HEK293 (cell line): ENCODE measurements at regions not wholly inside any gene's neighbourhood (a gene's known extent, or its start where the extent isn't known, plus 50 kb on each side); places are given as distances from the start of the nearest gene placed in this dataset.

Experiments
- CTCF ChIA-PET: fragments of 350-600 bp; formaldehyde crosslinking; extraction: SDS; loops from one replicate; lab custom pipeline; 2021; ENCODE audit warnings: antibody characterized with exemption; lab: Yijun Ruan, JAX
- POLR2A ChIA-PET: fragments of 300-600 bp; formaldehyde crosslinking; extraction: SDS; loops from one replicate; lab custom pipeline; 2020; ENCODE audit warnings: antibody characterized with exemption, inconsistent platforms; lab: Yijun Ruan, JAX
- H3K27ac ChIP-seq: fragments of 200-500 bp; sonication (Bioruptor generic); 2 replicates; pipeline ENCODE4 v1.5.1; 2014; ENCODE audit warnings: low read depth, low read length, control low read depth, inconsistent platforms; ENCODE audit errors: extremely low read depth
- H3K36me3 ChIP-seq, 2 experiments: fragments of 200-500 bp in 1 of 2; sonication (Bioruptor generic) in 1 of 2; 1 replicate in 1 of 2; 2 replicates in 1 of 2; pipeline ENCODE4 v1.5.1; 2014 to 2017; ENCODE audit warnings: inconsistent platforms in 2 of 2, low read length in 2 of 2; ENCODE audit not compliant: control insufficient read depth in 2 of 2, insufficient read depth in 1 of 2
- H3K4me1 ChIP-seq: fragments of 200-500 bp; sonication (Bioruptor generic); 2 replicates; pipeline ENCODE4 v1.5.1; 2014; ENCODE audit warnings: mild to moderate bottlenecking, low read length, inconsistent platforms; ENCODE audit not compliant: control insufficient read depth, insufficient read depth
- H3K4me3 ChIP-seq: 2 replicates; pipeline ENCODE4 v1.5.1; 2011; ENCODE audit warnings: low read depth, mild to moderate bottlenecking, control low read depth, low read length, moderate library complexity
- H3K9me3 ChIP-seq: fragments of 200-500 bp; sonication (Bioruptor generic); 2 replicates; pipeline ENCODE4 v1.5.1; 2014; ENCODE audit warnings: low read depth, low read length, inconsistent platforms; ENCODE audit not compliant: control insufficient read depth, insufficient read depth
- BCL6B ChIP-seq: fragments of 450-650 bp; formaldehyde crosslinking; IDR thresholded peaks from 2 replicates; pipeline ENCODE4 v1.5.1; 2017; ENCODE audit warnings: missing biosample characterization, missing genetic modification characterization
- GLI4 ChIP-seq: fragments of 450-650 bp; formaldehyde crosslinking; IDR thresholded peaks from 2 replicates; pipeline ENCODE4 v1.5.1; 2016; ENCODE audit warnings: missing biosample characterization, missing genetic modification characterization
- HOXC10 ChIP-seq: sonication (generic); formaldehyde crosslinking; IDR thresholded peaks from 2 replicates; pipeline ENCODE4 v1.8.1; 2023; ENCODE audit warnings: mild to moderate bottlenecking, missing genetic modification reagents
- ZFP41 ChIP-seq: fragments of 450-650 bp; formaldehyde crosslinking; IDR thresholded peaks from 2 replicates; pipeline ENCODE4 v1.5.1; 2016; ENCODE audit warnings: missing biosample characterization, missing genetic modification characterization, borderline replicate concordance
- ZNF132 ChIP-seq: fragments of 450-650 bp; formaldehyde crosslinking; IDR thresholded peaks from 2 replicates; pipeline ENCODE4 v1.5.1; 2017; ENCODE audit warnings: missing biosample characterization, missing genetic modification characterization, borderline replicate concordance
- ZNF155 ChIP-seq: fragments of 450-650 bp; formaldehyde crosslinking; IDR thresholded peaks from 2 replicates; pipeline ENCODE4 v1.5.1; 2016; ENCODE audit warnings: missing biosample characterization, missing genetic modification characterization
- ZNF157 ChIP-seq: fragments of 450-650 bp; formaldehyde crosslinking; IDR thresholded peaks from 2 replicates; pipeline ENCODE4 v1.5.1; 2016; ENCODE audit warnings: missing biosample characterization, missing genetic modification characterization
- ZNF169 ChIP-seq: fragments of 450-650 bp; formaldehyde crosslinking; IDR thresholded peaks from 2 replicates; pipeline ENCODE4 v1.5.1; 2016; ENCODE audit warnings: missing biosample characterization, missing genetic modification characterization
- ZNF274 ChIP-seq, 2 experiments: fragments of 200-500 bp in 1 of 2; fragments of 450-650 bp in 1 of 2; sonication (Bioruptor generic) in 1 of 2; formaldehyde crosslinking in 1 of 2; IDR thresholded peaks; 2 replicates each; pipeline versions ENCODE4 v1.5.1 to v1.6.1; 2014 to 2016; ENCODE audit warnings: borderline replicate concordance in 1 of 2, inconsistent platforms in 1 of 2, low read length in 1 of 2, missing biosample characterization in 1 of 2, missing genetic modification characterization in 1 of 2
- ZNF311 ChIP-seq: fragments of 450-650 bp; formaldehyde crosslinking; IDR thresholded peaks from 2 replicates; pipeline ENCODE4 v1.5.1; 2017; ENCODE audit warnings: missing biosample characterization, missing genetic modification characterization, borderline replicate concordance
- ZNF324 ChIP-seq: fragments of 450-650 bp; formaldehyde crosslinking; IDR thresholded peaks from 2 replicates; pipeline ENCODE4 v1.5.1; 2016; ENCODE audit warnings: missing biosample characterization, missing genetic modification characterization
- ZNF37A ChIP-seq: fragments of 450-650 bp; IDR thresholded peaks from 2 replicates; pipeline ENCODE4 v1.5.1; 2018; ENCODE audit warnings: missing biosample characterization, missing genetic modification characterization
- ZNF416 ChIP-seq: fragments of 450-650 bp; formaldehyde crosslinking; IDR thresholded peaks from 2 replicates; pipeline ENCODE4 v1.5.1; 2016; ENCODE audit warnings: missing biosample characterization, missing genetic modification characterization
- ZNF48 ChIP-seq: fragments of 450-650 bp; formaldehyde crosslinking; IDR thresholded peaks from 2 replicates; pipeline ENCODE4 v1.5.1; 2016; ENCODE audit warnings: missing biosample characterization, missing genetic modification characterization
- ZNF501 ChIP-seq: fragments of 450-650 bp; formaldehyde crosslinking; IDR thresholded peaks from 2 replicates; pipeline ENCODE4 v1.5.1; 2016; ENCODE audit warnings: missing biosample characterization, missing genetic modification characterization
- ZNF558 ChIP-seq: fragments of 450-650 bp; formaldehyde crosslinking; IDR thresholded peaks from 2 replicates; pipeline ENCODE4 v1.5.1; 2016; ENCODE audit warnings: missing biosample characterization, missing genetic modification characterization
- ZNF560 ChIP-seq: fragments of 450-650 bp; formaldehyde crosslinking; IDR thresholded peaks from 2 replicates; pipeline ENCODE4 v1.5.1; 2017; ENCODE audit warnings: missing biosample characterization, missing genetic modification characterization, borderline replicate concordance
- ZNF610 ChIP-seq: fragments of 450-650 bp; formaldehyde crosslinking; IDR thresholded peaks from 2 replicates; pipeline ENCODE4 v1.5.1; 2016; ENCODE audit warnings: missing biosample characterization, missing genetic modification characterization, borderline replicate concordance
- ZNF623 ChIP-seq: fragments of 450-650 bp; formaldehyde crosslinking; IDR thresholded peaks from 2 replicates; pipeline ENCODE4 v1.5.1; 2016; ENCODE audit warnings: missing biosample characterization, missing genetic modification characterization
- ZNF677 ChIP-seq: fragments of 450-650 bp; IDR thresholded peaks from 2 replicates; pipeline ENCODE4 v1.5.0; 2018; ENCODE audit warnings: missing biosample characterization, mild to moderate bottlenecking, missing genetic modification characterization, moderate library complexity
- ZNF785 ChIP-seq: fragments of 450-650 bp; formaldehyde crosslinking; IDR thresholded peaks from 2 replicates; pipeline ENCODE4 v1.5.1; 2016; ENCODE audit warnings: missing biosample characterization, missing genetic modification characterization
- TF ChIP-seq, protein P1 (sequence below): fragments of 450-650 bp; formaldehyde crosslinking; IDR thresholded peaks from 2 replicates; pipeline ENCODE4; 2016; ENCODE audit warnings: missing biosample characterization, missing genetic modification characterization
- TF ChIP-seq, protein P2 (sequence below): fragments of 450-650 bp; formaldehyde crosslinking; IDR thresholded peaks from 2 replicates; pipeline ENCODE4 v1.5.1; 2016; ENCODE audit warnings: missing biosample characterization, missing genetic modification characterization
- TF ChIP-seq, protein P3 (sequence below): fragments of 450-650 bp; formaldehyde crosslinking; optimal IDR thresholded peaks from 2 replicates; pipeline ENCODE3; 2016; ENCODE audit warnings: missing biosample characterization, mild to moderate bottlenecking, missing genetic modification characterization
- TF ChIP-seq, protein P4 (sequence below): fragments of 450-650 bp; formaldehyde crosslinking; IDR thresholded peaks from 2 replicates; pipeline ENCODE4 v1.5.1; 2016; ENCODE audit warnings: missing biosample characterization, missing genetic modification characterization

DNA sequence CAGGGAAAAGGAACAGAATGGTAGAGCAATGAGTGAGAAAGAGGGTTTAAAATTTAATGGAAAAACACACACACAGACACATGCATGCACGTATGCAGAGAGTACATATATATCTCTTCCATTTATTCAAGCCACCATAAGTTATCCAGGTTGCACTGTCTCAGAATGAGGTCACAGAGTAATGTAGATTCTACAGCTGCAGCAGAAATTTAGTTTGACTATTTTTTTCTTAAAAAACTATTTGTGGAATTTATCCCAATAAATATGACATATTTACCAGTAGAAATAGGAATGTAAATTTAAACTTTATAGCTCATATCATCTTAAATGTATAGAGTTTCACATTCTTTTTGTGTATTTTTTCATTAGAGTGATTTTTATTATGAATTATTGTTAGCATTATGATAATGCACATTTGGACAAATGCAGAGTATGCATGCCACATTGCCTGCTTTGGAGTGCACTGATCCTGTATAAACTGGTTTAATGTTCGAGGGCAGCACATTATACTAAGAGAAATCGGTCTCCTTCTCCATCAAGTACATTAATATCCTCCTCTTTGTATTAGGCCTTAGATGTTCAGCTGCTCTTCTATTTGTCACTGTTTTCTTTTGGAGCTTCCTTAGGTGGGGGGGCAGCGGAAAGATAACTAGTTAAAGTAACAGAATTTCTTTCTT is 216.3 kb upstream of the TARS1 start:
- H3K9me3 ChIP-seq = no peaks in the 10 kb centered on the region
- no peaks in the 10 kb centered on the region for H3K36me3 ChIP-seq
- no peak for TF ChIP-seq BCL6B (tag by site-specific recombination)
- H3K4me3 ChIP-seq = no peak overlapping the region
- peaks cover 5% of the 10 kb centered on the region; the same call in 1 of the 2 replicates for H3K4me1 ChIP-seq
- ChIA-PET CTCF (no interaction called here), POLR2A (no interaction called here)
- H3K27ac ChIP-seq = no peak overlapping the region

GRCh38 chr5:33227247-33227646 is 213.5 kb upstream of the TARS1 start:
- POLR2A ChIA-PET = no interaction called here
- peaks cover 30% of the 10 kb centered on the region for H3K4me1 ChIP-seq
- no peak overlapping the region for H3K4me3 ChIP-seq
- CTCF ChIA-PET = no interaction called here
- TF ChIP-seq ZNF560 (no peak), ZNF157 (tag by site-specific recombination) (no peak), ZFP41 (tag by site-specific recombination) (no peak), ZNF169 (tag by site-specific recombination) (no peak), ZNF416 (tag by site-specific recombination) (no peak), ZNF37A (tag by site-specific recombination) (no peak), ZNF274 (IDR thresholded peaks at IDR 0.05; ENCODE audit: low read length) (no peak), ZNF274 (tag by site-specific recombination; IDR thresholded peaks at IDR 0.05; ENCODE audit: borderline replicate concordance) (no peak)
- TF ChIP-seq, protein P1, sequence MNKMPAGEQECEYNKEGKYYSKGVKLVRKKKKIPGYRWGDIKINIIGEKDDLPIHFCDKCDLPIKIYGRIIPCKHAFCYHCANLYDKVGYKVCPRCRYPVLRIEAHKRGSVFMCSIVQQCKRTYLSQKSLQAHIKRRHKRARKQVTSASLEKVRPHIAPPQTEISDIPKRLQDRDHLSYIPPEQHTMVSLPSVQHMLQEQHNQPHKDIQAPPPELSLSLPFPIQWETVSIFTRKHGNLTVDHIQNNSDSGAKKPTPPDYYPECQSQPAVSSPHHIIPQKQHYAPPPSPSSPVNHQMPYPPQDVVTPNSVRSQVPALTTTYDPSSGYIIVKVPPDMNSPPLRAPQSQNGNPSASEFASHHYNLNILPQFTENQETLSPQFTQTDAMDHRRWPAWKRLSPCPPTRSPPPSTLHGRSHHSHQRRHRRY (tag by site-specific recombination) = no peak
- TF ChIP-seq, protein P2, sequence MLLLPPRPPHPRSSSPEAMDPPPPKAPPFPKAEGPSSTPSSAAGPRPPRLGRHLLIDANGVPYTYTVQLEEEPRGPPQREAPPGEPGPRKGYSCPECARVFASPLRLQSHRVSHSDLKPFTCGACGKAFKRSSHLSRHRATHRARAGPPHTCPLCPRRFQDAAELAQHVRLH (tag by site-specific recombination) = no peak
- TF ChIP-seq, protein P3, sequence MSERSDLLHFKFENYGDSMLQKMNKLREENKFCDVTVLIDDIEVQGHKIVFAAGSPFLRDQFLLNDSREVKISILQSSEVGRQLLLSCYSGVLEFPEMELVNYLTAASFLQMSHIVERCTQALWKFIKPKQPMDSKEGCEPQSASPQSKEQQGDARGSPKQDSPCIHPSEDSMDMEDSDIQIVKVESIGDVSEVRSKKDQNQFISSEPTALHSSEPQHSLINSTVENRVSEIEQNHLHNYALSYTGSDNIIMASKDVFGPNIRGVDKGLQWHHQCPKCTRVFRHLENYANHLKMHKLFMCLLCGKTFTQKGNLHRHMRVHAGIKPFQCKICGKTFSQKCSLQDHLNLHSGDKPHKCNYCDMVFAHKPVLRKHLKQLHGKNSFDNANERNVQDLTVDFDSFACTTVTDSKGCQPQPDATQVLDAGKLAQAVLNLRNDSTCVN = no peak
- H3K27ac ChIP-seq = no peak overlapping the region
- no peaks in the 10 kb centered on the region for H3K36me3 ChIP-seq
- no peaks in the 10 kb centered on the region for H3K9me3 ChIP-seq

GRCh38 chr5:33227746-33228145 is 213.0 kb upstream of the TARS1 start:
- Histone ChIP-seq H3K4me3 (no peak overlapping the region), H3K27ac (no peak overlapping the region), H3K9me3 (no peaks in the 10 kb centered on the region), H3K4me1 (peaks cover 35% of the 10 kb centered on the region), H3K36me3 (no peaks in the 10 kb centered on the region)
- ChIA-PET POLR2A (no interaction called here), CTCF (no interaction called here)
- no peak for TF ChIP-seq ZNF785 (tag by site-specific recombination)
- TF ChIP-seq, protein P4, sequence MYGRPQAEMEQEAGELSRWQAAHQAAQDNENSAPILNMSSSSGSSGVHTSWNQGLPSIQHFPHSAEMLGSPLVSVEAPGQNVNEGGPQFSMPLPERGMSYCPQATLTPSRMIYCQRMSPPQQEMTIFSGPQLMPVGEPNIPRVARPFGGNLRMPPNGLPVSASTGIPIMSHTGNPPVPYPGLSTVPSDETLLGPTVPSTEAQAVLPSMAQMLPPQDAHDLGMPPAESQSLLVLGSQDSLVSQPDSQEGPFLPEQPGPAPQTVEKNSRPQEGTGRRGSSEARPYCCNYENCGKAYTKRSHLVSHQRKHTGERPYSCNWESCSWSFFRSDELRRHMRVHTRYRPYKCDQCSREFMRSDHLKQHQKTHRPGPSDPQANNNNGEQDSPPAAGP = no peak
- TF ChIP-seq ZNF311 (tag by site-specific recombination) = no peak
- TF ChIP-seq ZNF501 = no peak
- no peak for TF ChIP-seq HOXC10
- TF ChIP-seq, protein P2 (tag by site-specific recombination) = no peak
- no peak for TF ChIP-seq ZNF610 (tag by site-specific recombination)
- no peak for TF ChIP-seq ZNF558 (tag by site-specific recombination)
- no peak for TF ChIP-seq ZNF48 (tag by site-specific recombination)
- TF ChIP-seq ZNF623 (tag by site-specific recombination) = no peak
- no peak for TF ChIP-seq ZNF132 (tag by site-specific recombination)
- no peak for TF ChIP-seq ZNF677 (tag by site-specific recombination)
- TF ChIP-seq ZNF324 (tag by site-specific recombination) = no peak
- TF ChIP-seq GLI4 (tag by site-specific recombination) = no peak
- no peak for TF ChIP-seq ZNF155 (tag by site-specific recombination)
